ENCODE measurements at regions not wholly inside any gene's neighbourhood (a gene's known extent, or its start where the extent isn't known, plus 50 kb on each side); places are given as distances from the start of the nearest gene placed in this dataset.
"Not testable (repeated sequence)": the region's sequence is repeated elsewhere in the genome, so short reads cannot be mapped to it uniquely, and the experiment has no call there.

DNA sequence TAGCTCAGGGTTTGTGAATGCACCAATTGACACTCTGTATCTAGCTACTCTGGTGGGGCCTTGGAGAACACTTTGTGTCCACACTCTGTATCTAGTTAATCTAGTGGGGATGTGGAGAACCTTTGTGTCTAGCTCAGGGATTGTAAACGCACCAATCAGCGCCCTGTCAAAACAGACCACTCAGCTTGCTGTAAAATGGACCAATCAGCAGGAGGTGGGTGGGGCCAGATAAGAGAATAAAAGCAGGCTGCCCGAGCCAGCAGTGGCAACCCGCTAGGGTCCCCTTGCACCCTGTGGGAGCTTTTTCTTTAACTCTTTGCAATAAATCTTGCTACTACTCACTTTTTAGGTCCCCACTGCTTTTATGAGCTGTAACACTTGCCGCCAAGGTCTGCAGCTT is 115.6 kb upstream of the MBNL1 start:
- not testable (repeated sequence) for DNase-seq (ENCODE audit: low read depth)

DNA sequence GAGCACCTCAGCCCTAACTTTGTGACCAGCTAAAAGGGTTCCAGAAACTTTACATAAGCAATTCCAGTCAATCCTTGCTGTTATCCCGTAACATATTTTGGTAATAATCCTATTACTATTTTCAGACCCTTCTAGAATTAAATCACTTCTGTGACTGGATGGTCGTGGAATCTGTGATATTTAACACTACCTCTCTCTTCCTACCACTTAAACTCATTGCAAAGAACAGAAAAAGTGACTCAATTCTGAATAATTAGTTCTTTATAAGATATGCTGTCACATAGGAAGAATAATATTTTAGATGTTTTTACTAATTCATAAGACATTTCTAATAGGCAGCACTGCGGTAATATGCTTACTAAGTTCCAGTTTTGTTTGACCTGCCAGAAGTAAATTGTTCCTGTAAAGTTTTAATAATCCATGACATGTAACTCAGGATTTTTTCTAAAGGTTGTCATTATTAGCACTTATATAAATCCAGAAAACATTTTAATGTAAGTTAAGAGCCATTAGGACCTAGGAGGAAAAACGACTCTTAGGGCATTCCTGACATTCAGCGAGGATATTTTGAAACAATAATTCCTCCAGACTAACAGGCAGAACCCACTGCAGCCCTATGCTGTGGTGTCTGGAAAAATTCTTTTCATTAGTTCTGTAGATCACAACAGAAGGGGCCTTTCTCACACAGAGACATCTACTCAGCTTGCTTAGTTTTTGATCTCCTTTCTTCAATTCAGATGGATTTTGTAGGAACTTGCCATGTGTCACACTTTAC is 113.3 kb upstream of the MBNL1 start:
- DNase-seq (ENCODE audit: low read depth): no peak

DNA sequence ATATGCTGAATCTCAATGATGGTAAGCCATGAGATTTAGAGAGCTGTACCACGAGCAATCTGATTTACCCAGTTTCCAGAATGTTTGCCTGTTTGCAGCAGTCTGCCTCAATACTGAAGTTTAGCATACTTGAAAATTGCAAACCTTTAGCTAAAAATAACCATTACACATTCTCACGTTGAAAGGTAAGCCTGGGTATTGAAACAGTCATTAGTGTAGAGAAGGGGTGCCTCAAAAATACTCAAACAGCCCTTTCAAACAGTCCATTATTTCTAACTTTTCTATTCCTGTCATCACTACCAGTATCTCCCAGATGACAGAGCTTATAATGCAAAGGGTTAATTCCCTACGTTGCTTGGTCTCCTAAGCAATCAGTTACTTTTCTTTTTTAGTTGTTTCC is 111.8 kb upstream of the MBNL1 start:
- no peak for DNase-seq (ENCODE audit: low read depth)

DNA sequence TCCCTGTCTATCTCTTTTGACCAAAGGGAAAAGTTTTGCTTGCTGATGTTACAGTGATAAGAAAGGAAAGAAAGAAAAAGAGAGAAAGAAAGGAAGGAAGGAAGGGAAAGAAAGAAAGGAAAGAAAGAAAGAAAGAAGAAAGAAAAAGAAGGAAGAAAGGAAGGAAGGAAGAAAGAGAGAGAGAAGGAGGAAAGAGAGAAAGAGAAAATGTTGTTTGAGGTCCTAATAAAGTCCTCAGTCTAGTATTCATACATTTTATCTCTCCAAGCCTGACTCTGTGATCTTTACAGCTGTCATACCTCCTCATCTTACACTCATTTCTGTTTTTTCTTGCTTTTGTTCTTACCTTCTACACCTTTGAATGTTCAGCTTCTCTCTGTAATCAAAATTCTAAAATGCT is 111.4 kb upstream of the MBNL1 start:
- DNase-seq (ENCODE audit: low read depth): no peak

DNA sequence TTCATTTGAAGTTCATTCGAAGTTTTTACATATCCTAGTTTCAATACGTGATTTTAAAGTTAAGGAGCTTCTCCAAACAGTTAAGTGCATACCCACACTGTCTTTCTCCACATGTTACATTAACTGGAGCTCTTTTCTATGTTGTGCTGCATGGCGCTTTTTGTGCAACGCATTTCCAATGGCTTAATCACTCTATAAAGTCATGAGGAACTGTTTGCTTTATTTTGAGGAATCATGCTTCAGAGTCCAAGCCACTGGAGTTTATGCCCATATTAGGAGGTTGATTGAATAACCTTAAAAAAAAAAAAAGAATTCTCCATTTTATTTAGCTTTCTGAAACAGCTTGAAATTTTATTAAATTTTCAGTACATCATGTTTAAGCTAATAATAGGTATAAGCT is 109.4 kb upstream of the MBNL1 start:
- DNase-seq (ENCODE audit: low read depth): no peak

DNA sequence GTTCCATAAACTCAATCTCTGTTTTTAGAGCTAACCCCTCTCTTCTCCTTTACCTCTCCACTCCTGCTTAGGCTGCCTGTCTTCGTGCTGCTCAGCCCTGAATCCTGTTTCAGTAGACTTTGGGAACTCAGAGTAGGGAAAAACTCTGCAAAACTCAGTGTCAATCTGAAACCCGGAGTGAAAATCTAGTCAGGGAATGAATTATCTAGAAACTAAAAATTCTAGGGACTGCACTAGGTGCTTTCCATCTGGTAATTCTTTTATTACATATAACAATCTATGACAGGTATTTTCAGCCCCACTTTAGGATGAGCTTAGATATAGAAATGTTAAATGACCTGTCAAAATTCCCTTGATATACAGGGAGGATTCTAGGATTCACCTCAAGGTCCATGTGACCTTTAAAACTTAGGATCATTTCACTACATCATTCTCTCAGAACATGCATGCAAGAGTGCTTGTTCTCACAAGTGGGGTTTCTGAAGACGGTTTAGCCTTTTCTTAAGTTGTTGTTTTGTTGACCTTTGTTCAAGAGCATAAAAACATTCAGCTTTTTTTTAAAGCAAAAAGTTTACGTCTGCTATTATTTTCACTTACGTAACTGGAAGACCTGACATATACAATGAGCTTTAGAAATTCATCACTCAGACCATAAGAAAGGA is 108.2 kb upstream of the MBNL1 start:
- no peak for DNase-seq (ENCODE audit: low read depth)

DNA sequence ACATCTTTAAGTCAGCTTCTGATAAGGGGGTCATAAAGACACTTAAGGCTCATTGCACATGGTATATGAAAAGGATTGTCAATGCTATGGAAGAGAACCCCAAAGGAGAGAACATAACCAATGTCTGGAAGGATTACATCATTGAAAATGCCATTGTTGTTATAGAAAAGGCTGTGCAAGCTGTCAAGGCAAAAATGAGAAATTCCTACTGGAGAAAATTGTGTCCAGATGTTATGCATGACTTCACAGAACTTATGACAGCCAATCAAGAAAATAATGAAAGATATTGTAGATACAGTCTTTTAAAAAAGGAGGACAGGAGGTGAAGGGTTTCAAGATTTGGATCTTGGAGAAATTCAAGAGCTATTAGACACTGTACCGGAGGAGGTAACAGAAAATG is 96.3 kb upstream of the MBNL1 start:
- DNase-seq (ENCODE audit: low read depth): no peak

DNA sequence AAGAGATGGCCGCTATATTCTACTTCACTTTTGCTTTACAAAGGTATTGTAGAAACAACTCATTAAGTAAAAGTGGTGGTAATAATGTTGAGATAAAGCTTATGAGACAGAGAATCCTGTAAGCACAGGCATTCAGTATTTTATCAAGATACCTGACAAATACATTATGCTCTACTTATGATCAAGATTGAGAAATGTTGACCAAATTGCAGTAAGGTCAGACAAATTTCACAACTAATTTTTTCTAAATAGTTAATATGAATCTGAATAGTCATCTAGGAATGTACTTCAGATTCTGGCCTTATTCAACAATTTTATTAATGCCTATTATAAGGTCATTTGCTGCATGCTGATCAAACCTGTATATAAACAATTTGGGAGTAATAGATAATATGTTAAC is 95.1 kb upstream of the MBNL1 start:
- no peak for DNase-seq (ENCODE audit: low read depth)

DNA sequence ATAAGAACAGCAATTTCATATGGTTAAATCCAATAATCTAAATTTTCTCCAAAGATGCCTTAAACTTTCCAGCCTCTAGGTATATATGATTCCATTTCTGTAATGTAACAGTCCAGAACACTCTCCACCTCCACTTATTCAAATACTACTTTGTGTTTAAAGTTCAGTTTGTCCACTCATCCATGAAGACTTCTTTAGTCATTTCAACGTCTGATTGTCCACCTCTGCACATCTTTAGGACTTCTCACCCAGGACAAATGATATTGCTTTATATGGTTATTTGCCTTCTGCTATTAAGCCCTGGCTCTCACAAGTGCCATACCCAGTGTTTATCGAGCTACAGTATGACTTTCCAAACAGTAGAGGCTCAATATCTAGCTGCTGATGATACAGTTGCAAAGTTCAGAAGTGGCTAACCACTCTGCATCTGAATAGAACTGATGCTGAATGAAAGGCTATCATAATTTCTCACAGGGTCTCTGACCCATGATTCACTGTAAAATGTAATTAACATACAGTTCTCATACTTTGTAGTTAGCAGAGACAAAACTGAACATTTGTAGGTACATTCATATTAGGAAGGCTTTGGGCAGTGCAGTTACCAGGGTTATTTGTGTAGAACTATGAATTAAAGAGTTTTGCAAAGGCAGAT is 93.7 kb upstream of the MBNL1 start:
- no peak for DNase-seq (ENCODE audit: low read depth)

DNA sequence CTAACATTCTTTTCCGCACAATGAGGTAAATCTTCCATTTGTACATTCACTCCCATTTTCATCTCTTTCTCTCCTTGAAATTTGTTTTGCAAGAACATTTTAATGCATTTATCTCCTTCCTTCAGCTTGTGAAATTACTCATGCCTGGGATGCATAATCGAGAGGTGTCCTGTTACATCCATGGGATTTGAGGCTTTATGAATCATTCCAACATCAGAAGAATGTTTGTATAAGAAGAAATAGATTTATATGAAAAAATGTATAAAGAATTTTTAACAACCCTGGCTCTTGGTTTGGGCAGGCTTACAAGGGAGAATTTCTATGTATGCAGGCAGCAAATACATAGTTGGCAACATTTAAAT is 93.2 kb upstream of the MBNL1 start:
- no peak for DNase-seq (ENCODE audit: low read depth)

DNA sequence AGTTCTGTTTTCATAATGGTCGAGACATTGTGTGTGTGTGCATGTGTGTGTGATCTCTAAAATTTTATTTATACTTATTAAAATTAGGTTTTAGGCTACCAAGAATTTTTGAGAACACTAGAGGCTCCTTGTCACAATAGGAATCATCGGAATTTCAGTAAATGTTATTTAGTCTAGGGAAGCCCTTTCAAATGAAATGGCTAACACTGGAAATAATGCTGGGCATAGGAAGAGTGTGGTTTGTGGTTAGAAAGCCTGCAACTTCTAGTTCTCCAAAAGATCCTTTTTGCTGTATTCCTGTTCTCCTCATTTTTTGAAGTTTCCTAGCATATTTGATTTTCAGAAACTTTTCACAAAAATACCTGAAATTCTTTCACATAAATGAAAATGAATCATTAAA is 92.5 kb upstream of the MBNL1 start:
- no peak for DNase-seq (ENCODE audit: low read depth)

DNA sequence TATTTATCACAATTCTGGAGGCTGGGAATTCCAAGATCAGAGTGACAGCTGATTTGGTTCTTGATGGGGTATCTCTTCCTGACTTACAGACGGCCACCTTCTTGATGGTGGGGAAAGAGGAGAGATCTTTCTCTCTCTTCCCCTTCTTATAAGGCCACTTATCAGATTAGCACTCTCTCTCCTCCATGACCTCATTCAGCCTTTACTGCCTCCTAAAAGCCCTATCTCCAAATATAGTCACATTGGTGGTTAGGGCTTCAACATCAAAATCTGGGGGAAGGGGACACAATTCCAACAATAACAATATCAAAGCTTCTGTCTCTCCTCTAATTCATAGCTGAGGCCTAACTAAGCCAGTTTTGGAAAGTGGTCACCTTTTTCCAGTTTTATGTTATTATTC is 91.7 kb upstream of the MBNL1 start:
- DNase-seq (ENCODE audit: low read depth): no peak

DNA sequence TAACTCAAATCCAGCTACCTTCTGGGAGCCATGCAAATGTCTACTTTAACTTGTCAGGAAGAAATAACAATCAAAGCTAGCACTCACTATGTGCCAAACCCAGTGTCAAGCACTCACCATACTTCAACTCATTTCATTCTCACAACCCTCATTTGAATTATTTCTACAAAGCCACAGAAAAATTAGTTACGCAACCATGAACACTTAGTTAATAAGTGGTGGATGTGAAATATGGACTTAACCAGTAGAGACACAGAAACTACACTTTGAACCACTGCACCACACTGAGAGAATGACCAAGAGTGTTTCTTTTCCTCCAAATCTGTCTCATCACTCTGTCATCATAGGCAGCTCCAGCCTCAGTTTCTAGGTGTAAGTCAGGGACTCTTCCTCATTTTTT is 91.0 kb upstream of the MBNL1 start:
- no peak for DNase-seq (ENCODE audit: low read depth)

DNA sequence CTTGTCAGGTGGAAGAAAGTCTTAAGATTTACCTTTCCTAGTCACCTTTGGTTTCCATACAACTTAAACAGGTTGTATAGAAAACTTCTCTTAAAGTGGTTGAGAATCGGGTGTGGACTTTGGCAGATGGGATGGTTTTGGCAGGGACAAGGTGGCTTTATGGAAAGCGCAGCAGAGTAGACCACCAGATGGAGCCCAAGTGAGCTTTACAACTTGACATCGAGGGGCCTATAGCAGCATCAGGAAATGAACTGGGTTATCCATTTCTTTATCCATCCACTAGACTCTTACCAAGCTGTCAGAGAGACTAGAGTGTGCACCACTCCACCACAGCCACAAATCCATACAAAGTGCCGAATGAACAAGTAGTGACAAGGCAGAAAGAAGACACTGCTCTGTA is 85.3 kb upstream of the MBNL1 start:
- no peak for DNase-seq (ENCODE audit: low read depth)

DNA sequence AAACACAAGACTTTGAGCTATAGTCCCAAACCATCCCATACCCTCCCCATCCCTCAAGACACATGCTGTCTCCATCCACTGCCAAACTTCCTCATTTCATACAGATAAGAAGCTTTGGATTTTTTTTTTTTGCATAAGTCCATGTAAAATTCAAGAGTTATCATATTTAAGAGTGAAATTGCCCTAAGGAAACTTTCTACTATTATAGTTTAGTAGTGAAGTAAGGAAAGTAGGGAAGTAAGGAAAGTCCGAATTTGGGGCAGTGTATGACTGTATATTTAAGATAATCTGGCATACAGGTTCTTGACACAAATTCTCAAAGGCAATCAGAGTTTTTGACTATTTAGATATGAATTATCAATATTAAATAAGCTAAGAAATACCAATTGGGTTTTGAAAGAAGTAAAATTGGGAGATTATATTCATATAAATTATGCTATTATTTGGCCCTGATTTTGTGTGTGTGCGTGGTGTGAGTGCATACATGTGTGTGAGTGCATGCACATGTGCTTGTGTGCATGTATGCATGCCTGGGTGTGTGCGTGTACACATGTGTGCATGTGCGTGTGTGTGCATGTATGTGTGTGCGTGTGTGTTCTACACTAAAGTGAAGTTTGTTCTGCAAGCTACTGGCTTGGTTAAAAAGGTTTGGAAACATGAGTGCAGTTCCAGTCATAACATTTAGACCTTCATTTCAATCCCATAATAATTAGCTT is 83.6 kb upstream of the MBNL1 start:
- DNase-seq (ENCODE audit: low read depth): no peak

DNA sequence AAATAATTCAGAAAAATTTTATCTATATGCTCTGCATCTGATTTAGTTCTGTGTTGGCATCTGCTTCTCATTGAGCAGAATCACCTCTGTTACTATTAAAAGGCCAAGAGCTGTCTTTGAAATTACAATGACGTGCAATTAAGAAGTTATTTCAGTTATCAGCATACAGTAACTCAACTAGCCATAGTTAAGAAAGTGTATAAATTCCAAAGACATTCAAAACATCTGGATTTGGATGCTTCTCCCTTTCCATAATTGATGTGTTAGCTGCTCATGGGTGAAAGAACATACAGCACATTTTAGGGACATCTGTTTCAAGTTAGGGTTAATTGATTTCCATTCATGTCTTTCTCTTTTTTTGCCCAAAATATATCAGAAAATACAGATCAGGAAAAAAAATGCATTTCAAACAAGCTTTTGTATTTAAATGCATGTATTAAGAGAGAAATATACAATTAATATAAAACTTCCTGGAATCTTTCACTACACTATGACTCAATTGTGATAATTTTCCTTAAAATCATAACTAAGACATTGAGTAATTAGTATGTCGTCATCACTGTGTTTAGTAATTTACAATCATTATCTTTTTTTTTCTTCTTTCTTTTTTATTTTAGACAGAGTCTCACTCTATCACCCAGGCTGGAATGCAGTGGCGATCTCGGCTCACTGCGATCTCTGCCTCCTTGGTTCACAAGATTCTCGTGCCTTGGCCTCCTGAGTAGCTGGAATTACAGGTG is 82.7 kb upstream of the MBNL1 start:
- no peak for DNase-seq (ENCODE audit: low read depth)

DNA sequence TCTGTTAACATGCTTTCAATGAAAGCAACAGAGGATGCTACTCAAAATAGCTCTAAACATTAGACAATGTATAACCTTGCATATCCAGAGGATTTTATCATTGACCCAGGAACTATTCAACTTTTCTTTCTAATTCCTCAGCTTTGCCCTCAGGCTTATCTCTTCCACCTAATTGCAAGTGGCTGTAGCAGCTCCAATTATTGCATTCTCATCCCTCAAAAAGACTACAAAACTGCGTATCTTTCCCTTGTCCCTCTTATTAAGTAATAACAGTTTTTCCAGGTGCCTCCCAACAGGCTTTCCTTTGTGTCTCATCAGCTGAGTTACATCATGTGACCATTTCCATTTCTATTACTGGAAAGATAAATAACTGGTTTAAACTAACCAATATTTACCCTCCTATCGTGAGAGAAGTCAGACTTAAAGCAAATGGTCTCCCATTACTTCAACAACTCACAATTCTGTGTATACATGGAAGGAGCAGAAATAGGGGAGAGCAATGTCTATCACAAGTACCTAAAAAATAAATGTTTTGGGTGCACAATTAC is 78.0 kb upstream of the MBNL1 start:
- DNase-seq (ENCODE audit: low read depth): no peak

DNA sequence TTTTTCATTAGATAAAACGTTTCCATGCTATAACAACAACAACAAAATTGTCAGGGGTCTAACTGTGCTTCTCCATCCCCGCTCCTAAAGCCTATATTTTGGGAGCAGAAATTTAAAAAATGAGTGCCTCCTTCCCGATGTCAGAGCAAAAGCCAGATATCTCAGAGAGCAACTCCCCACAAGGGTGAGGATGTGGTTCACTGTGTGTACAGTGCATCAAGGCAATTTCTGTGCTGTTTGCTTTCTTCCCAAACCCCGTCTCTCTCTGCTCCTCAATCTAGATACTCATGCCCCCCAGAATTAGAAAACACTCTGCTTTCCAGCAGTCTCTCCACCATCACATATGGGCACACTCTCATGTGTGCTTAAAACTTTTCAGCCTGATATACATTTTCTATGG is 76.7 kb upstream of the MBNL1 start:
- no peak for DNase-seq (ENCODE audit: low read depth)

DNA sequence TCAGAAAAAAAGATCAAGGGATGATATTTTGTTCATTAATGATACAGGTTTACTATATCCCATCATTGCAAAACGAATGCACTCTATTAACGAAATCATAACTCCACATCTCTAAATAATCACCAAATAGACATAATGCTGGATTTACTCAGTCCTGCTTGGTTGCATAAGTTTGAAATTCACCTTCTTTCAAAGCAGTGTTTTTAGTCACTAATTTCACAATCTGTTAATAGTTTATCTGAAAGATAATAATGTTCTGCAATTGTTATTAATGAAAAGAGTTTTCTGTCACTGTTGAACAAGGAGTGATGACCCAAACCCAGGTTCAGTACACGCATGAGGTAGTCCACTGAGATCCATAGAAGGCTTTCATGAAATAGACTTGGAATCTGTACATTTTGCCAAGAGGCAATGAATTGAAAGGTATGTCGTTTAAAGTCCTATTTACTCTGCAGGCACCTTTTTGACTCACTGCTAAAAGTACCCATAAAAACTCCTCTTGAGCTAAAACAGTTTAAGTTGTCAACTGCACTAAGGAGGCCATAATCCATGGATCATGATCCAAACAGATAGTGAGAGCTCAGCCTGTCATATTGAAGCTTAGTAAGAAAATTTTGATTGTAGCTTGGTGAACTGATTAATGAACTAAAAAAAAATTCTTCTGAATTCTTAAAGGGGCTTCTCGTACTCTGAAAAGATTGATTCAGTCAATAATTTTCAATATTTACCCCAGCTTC is 75.6 kb upstream of the MBNL1 start:
- DNase-seq (ENCODE audit: low read depth): no peak

DNA sequence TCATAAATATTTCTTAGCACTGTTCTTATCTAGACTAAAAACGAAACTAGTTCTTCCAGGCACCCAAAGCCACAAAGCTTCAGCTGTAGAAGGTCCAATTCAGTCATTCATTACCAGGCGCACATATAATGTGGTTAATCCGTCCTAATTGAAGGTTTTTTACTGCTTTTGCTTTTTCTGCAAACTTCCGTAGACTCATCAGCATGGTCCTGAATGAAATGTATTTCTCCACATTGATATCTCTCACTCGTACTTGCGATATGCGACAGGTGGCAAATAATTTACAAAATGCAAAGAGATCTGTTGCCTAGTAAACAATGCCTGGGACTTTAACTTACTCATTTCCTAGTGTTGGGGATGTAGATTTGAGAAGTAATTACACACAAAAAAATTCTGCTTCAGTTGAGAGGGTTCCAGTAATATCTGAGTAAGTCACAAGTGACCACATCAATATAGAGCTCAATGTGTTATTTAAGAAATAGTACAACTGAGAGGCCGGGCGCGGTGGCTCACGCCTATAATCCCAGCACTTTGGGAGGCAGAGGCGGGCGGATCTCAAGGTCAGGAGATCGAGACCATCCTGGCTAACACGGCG is 75.0 kb upstream of the MBNL1 start:
- no peak for DNase-seq (ENCODE audit: low read depth)

DNA sequence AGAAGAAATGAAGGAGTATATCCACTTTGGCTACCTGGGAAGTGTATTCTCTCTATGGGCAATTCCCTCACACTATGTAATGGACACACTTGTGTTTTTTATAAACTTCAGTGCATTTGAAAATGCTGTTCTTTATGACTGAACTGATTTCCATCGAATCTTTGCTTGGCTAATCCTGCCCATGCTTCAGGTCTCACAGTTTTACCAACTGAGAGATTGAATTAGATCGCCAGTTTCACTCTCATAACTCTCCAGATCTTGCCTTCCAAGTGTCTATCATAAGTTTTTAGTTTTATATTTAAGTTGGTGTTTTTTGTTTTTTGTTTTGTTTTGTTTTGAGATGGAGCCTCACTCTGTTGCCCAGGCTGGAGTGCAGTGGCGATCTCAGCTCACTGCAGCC is 73.5 kb upstream of the MBNL1 start:
- no peak for DNase-seq (ENCODE audit: low read depth)

All from activated T-cell treated with anti-CD3 and anti-CD28 coated beads for 24 hours (primary cell).